GM23248 (cell line): ENCODE measurements at regions not wholly inside any gene's neighbourhood (a gene's known extent, or its start where the extent isn't known, plus 50 kb on each side); places are given as distances from the start of the nearest gene placed in this dataset.

Source experiments
- EZH2 ChIP-seq: fragments of 200-600 bp; sonication (generic); IDR thresholded peaks from 2 replicates; pipeline ENCODE4 v1.6.1; 2018; ENCODE audit warnings: antibody characterized with exemption, mild to moderate bottlenecking; ENCODE audit not compliant: insufficient read depth, poor library complexity, severe bottlenecking
- EZH2phosphoT487 ChIP-seq: fragments of 200-600 bp; sonication (generic); IDR thresholded peaks from 2 replicates; pipeline ENCODE4 v1.6.1; 2018; ENCODE audit warnings: antibody characterized with exemption, moderate library complexity, mild to moderate bottlenecking, low read depth; ENCODE audit not compliant: insufficient read depth

DNA sequence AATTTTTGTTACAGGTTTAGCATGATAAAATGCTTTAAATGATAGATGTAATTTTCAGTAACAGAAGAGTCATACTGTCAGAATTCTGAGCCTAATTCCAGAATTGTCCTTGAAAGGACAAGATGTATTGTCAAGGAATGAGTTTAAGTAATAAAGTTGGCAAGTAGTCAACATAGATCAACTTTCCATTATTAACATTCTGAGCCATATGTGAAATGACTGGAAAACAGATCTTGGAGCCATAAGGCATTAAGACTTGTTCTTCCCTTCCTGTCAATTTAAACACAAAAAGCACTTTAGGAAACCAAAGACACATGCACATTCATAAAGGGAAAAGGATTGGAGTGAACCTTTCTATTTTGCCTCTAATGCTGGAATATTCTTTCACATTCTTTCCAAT, 107.0 kb downstream of the ODF2L start:
- TF ChIP-seq EZH2: no peak
- no peak for TF ChIP-seq EZH2phosphoT487
